NCI-H1930 (cell line): ENCODE measurements at regions not wholly inside any gene's neighbourhood (a gene's known extent, or its start where the extent isn't known, plus 50 kb on each side); places are given as distances from the start of the nearest gene placed in this dataset.
A peak's percentile ranks its signal among the peaks of the same experiment; 100 is the strongest.

Source experiments
- DNase-seq, 2 experiments: peaks; one replicate each; lab custom pipeline; 2025; lab: John Stamatoyannopoulos, UW

DNA sequence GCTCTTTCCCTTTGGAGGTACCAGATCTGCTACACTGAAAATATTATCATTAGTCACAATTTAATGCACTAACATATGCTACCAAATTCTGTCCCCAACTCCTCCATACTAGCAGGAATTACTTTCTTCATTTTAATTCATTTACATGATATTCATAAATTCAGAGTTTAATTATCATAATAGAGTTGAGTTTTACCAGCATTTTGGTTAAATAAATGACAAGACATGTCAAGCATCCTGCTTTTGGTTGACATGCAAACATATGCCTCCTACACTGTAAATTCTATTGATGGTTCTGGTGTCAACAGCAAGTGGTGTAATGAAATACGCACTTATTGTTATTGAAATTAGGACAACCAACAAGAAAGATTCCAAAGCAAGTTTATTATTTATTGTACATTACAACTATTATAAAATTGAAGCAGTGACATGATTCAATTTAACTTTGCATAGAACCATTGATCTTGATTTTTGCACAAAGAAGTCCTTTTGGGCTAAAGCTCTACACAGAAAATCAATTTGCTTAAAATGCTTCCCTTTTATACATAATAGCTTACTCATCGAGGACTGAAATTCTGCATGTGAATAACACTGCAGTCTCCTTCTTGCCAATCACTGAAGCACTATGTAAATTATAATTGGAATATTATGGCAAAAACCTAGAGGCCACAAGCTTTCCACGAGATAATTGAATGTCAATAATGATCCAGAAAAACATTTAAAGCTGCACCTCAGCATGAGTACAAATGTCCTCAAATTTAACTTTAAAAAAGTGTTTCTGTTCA is 728.6 kb upstream of the ADGRL2 start:
- DNase-seq = no peak

DNA sequence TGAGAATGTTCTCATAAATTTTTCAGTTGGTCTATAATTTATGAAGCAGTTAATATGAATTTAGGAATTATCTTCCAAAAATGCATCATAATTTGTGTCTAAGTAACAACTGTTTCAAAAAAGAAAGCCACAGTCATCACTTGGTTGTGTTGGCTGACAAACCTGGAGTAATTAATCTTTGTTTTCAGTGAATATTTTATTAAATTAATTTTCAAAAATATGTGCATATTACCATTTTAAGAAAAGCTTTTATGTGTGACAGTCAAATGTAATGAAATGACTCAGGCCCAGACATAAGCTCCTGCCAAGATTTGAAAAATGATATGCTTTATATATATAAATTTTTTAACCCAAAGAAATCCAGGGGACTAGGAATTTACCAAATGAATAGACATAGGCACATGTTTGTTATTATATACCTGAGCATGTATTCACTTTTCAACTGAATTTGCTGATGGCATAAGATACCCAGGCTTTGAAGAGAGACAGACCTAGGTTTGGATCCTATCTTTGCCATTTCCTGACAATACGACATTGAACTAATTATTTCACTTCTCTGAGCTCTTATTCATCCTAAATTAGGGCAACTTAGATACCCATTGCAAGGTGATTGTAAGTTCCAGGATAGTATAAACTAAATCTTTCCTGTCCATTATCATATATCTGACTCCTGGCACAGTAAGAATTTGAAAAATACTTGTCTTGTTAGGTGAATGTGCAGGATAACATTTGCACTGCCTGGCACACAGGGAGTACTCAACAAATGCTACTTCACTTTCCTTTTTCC is 729.5 kb upstream of the ADGRL2 start:
- DNase-seq = no peak

DNA sequence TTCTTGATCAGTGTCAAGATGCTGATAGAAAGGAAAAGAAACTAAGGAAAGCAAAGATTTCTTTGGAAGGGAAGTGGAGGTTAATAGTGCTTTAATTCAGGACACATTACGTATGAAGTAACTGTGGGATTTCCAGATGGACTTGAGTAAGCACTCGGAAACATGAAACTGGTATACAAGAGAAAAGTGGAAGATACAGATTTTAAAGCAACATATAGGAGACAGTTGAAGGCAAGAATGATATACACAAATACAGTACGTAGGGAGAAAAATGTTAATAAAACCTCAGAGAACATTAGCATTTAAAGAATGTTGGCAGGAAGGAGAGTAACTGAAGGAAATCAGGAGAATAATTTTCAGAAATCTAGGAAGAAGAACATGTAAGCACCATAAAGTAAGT is 730.9 kb upstream of the ADGRL2 start:
- no peak for DNase-seq

DNA sequence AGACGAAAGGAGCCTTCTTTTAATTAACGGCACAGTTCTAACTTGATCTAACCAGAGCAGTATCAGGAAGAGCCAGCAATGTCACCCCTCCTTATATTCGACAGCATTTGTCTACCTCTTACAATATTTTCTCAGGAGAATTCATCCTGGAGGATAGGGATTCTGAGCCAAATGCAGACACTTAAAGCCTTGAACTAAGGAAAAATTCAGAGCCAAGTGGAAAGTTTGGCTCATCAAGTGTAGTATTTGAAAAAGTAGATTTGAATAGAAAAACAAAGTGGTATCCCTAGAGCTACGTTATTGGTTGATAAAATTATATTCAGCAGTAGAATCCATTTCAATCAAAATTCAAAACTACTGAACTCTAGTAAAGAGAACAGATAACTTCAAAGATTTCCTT is 732.0 kb upstream of the ADGRL2 start:
- no peak for DNase-seq

DNA sequence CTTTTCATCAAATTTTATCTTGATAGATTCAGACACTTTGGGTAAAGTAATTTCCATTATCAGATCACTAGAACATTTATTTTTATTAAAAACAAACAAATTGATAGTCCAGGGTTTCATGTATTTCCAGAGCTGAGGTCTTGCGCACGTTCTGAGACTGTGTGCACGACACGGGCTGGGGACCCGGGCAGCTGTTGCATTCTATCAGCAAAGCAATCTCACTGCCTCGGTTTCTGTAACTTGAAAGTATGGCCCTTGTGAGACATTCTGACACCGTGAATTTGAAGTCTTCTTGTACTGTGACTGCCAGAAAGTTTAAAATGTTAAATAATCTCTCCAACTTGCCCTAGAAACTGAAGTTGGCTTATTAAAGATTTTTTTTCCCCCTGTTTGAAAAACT is 746.9 kb upstream of the ADGRL2 start:
- no peak for DNase-seq

GRCh38 chr1:81052162-81052561 is 748.6 kb upstream of the ADGRL2 start:
- DNase-seq = no peak

DNA sequence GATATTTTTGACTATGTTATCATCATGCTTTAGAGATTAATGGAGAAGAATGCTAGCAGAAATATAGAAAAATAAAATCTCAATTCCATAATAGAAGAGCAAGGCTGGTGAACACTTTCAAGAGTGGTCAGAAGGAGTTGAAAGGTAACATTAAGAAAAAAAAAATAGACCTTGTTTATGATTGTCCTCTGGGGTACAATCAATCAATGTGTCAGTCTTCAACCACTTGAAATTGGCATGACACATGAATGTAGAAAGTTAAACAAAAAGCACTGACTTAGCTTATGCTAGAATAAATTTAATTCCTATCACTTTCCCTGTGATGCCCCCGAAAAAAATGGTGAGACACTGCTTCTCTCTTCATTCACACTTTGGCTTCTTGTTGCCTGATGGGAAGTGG is 750.3 kb upstream of the ADGRL2 start:
- DNase-seq = no peak

DNA sequence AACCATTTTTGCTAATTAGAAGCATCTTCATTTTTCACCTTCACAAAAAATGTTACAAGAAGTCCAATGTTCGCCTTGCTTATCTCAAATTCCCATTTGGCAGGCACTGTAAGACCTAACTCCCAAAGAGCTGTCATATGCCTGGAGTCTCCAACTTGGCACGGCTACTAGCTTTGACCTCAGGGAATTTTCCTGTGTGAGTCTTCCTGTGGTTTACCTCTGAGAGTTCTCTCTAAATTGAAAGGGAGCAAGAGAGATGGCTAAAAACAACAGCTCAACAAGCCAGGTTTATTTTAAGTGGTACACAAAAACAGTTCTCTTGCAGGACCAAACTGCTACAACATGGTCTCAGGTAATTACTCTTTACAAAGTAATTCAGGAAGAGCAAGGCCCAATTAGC is 756.0 kb upstream of the ADGRL2 start:
- no peak for DNase-seq

DNA sequence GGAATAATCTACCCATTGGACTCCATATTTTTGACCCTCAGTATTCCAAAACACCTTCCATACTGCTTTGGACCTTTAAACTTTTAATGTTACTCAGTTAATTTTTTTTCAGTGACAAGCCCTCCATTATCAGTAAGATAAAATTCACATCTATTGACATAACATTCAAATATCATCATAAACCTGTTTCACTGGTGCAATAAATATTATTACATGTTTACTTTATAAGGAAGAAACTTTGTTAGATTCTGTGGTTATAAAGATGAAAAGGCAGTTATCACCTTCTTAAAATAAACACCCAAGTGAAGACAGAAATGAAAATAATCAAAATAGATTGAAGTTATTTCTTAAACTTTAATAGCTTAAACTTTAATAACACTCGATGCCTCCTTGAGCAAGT is 758.5 kb upstream of the ADGRL2 start:
- no peak for DNase-seq

GRCh38 chr1:81034291-81034690 is 766.4 kb upstream of the ADGRL2 start:
- DNase-seq = no peak

- DNase-seq = peak; percentile 31 to 61
Observed at GRCh38 chr1:81032973-81033425, 767.7 kb upstream of the ADGRL2 start.

GRCh38 chr1:81032374-81032773 is 768.4 kb upstream of the ADGRL2 start:
- no peak for DNase-seq

GRCh38 chr1:81030441-81030840 is 770.3 kb upstream of the ADGRL2 start:
- DNase-seq = no peak

GRCh38 chr1:81029266-81029665 is 771.5 kb upstream of the ADGRL2 start:
- no peak for DNase-seq

DNA sequence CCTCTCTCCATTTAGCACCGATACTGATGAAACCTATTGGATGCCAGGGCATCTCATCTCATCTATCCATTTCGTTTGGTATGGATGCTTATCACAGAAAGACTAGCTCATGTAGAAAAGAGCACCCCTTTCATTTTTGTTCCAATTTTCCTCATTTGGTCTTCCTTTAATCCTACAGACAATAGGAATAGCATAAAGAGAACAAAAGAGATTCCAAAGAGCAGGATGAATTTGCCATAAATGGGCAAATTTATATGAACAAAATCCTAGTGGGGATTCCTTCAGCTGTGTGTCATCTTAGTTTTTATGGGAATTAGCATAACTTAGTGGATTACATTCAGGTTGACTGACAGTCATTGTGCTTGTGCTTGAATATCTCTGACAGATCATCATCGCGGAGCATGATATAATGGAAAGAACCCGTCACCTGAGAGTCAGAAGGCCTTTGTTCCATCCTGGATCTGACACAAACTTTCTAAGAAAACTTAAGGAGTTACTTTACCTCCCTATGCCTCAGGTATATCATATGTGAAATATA is 777.5 kb upstream of the ADGRL2 start:
- DNase-seq = no peak

DNA sequence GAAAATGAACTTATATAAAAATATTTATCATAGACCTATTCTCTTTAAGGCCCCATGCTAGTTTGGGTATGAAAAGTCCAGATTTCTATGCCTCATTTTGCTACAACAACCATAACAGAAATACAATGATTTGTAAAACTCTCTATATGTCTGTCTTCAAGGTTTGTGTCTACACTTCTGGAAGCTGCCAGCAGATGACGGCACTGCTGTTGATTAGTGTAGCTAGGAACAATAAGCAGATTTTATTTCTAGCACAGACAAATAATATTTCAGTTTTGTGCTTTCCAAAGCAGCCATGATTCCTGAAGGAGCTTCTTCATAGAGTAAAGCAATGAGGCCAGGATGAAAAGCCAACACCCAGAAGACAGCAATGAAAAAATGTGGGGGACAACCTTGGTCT is 779.6 kb upstream of the ADGRL2 start:
- no peak for DNase-seq

DNA sequence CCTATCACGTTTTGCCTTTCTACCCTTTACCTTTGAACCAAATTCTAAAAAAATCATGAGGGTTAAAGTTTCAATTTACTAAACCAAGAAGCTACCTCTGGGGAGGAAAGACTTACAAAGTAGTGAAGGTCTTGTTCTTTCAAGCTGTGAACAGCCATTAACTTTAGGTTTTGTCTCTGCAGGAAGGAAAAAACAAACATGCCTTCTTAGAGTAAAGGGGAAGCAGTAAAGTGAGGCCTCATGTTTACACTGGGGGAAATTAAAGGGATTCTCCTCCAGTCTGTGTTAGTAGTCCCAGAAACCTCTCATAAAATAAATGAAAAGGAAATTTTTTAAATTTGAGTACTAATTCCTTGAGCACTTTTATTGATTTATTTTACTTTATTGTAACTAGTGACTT is 780.2 kb upstream of the ADGRL2 start:
- DNase-seq = no peak

- DNase-seq = no peak
Observed at GRCh38 chr1:81010126-81010525, 790.6 kb upstream of the ADGRL2 start.

GRCh38 chr1:81008293-81008692 is 792.4 kb upstream of the ADGRL2 start:
- no peak for DNase-seq

DNA sequence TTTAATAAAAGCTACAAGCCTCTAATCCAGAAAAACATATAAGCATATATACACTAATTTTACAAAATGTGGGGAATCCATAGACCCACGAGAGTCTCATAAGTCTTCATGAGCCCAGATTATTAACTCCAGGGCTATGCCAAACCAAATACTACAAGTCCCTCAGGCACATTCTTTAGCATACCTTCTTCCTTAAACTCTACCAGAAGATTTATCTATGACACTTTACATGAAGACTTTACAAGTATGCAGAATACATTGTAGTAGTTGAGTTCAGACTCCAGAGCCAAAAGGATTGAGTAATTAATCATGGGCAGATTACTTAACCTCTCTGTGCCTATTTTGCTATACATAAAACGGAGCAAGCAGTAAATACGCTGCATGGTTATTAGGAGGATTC is 793.7 kb upstream of the ADGRL2 start:
- no peak for DNase-seq

DNA sequence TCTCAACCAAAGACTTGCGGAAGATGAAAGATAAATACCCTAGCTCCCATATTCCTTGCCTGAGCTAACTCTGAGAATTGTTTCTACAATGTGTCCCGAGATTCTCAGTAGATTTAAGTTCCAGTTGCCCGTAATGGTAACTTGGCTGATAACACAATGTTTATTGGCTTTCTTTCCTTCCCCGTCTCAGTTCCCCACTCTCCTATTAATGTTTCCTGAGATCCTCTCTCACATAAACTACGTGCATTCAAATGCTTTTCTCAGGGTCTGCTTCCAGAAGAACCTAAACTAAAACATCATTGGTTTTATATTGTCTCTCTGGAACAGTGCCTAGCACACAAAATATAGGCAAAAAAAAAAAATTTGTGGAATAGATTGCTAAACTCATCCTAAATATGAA is 794.2 kb upstream of the ADGRL2 start:
- no peak for DNase-seq

GRCh38 chr1:81004011-81004410 is 796.7 kb upstream of the ADGRL2 start:
- DNase-seq = no peak

DNA sequence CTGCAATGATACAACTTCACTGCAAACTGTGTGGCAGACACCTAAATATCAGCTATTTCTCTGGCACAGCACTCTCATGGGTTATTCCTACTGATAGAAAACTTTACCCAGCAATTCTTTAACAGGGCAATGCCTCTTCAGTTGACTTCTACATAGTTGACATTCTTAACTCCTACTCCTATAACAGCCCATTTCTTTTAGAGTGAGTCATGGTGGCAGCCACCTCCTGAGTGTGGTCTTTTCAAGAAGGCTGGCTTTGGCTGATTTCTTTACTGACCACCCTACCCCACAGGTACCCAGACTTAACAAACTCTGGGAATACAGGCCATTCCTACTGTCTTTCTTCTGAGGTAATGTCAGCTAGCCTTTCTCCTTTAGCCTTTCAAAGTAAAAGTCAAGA is 805.8 kb upstream of the ADGRL2 start:
- DNase-seq = no peak
